Right ventricle myocardium superior (tissue), 1 donor: ENCODE measurements at regions not wholly inside any gene's neighbourhood (a gene's known extent, or its start where the extent isn't known, plus 50 kb on each side); places are given as distances from the start of the nearest gene placed in this dataset.

ENCODE experiments used
- ATAC-seq: fragments of 200-7000 bp; cut with Tn5 transposase; one replicate; pipeline ENCODE4 v1.9.1; 2020; ENCODE audit warnings: mild to moderate bottlenecking; ENCODE audit not compliant: poor library complexity
- DNase-seq: peaks from one replicate; pipeline ENCODE4 v3.0.0-alpha.2; 2020
- intact Hi-C: fragments of 100-400 bp; cut with DNase I; formaldehyde crosslinking; loops from one replicate; pipeline ENCODE4 v1.11.2; 2022
- donor health status: DM: no; HTN: yes; CAD: no; lungs with severe emphysema.

DNA sequence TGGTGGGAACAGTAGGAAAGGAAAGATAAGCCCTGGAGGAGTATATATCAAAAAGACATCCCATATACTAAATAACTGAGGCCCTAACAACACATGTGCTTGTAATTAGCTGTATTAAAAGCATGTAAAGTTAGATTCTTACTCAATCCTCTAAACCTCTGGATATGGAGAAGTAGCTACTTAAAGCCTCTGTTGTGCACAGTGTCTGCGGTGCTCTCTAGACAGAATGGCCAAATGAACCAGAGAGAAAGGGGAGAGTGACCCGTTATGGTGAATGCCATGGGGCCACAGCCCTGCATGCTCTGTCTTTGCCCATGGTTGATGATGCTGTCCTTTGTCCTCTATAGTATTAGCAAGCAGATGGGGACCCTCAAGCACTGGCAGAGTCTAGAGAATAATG, 104.4 kb upstream of the SLC8A1 start:
- DNase-seq (no peak), ATAC-seq (no peak)
- intact Hi-C loops = no loop called here

DNA sequence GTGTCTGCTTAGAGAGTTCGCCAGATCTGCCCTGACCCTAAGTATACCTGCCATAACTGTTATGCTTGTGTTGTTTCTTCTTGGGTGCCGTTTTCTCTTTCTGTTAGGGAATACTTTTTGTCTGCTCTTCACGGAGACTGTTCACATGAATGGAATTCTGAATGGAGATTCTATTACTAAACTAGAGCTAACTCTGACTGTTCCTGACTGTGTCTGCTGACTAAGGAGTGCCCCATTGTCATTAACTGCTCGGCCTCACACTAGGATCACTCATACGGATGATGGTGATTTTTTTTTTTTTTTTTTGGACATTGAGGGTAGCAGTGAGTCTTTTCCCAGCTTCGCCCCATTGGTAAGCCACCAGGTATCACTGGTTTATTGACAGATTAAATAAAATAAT, 104.8 kb upstream of the SLC8A1 start:
- intact Hi-C loops = no loop called here
- DNase-seq (no peak), ATAC-seq (no peak)

DNA sequence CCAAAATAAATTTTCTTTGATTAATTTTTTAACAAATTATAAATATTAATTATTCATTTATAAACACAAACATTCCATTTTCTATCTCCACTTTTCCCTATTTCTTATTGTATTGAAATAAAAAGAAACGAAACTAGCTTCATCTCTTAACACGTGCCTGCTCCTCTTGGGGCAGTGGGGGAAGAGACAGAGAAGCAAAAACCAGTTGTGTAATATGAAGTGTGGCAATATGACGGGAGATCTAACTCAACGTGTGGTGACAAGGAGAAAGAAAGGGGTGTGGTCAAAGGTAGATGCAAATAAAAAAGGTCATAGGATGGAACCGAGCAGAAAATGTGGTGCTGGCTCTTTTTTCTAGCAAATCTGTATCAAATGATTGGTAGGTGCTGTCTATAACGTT, 106.9 kb upstream of the SLC8A1 start:
- intact Hi-C loops = no loop called here
- DNase-seq (no peak), ATAC-seq (no peak)

GRCh38 chr2:40559175-40559574, 107.3 kb upstream of the SLC8A1 start:
- intact Hi-C loops = no loop called here
- no peak for ATAC-seq
- DNase-seq = no peak

- ATAC-seq = no peak
- intact Hi-C loops = no loop called here
- no peak for DNase-seq
Measured at GRCh38 chr2:40564184-40564583, 112.3 kb upstream of the SLC8A1 start.

GRCh38 chr2:40579247-40579646, 127.4 kb upstream of the SLC8A1 start:
- ATAC-seq (no peak), DNase-seq (no peak)
- intact Hi-C loops = no loop called here

- intact Hi-C loops = no loop called here
- ATAC-seq (no peak), DNase-seq (no peak)
Measured at GRCh38 chr2:40584432-40584831, 132.5 kb upstream of the SLC8A1 start.

DNA sequence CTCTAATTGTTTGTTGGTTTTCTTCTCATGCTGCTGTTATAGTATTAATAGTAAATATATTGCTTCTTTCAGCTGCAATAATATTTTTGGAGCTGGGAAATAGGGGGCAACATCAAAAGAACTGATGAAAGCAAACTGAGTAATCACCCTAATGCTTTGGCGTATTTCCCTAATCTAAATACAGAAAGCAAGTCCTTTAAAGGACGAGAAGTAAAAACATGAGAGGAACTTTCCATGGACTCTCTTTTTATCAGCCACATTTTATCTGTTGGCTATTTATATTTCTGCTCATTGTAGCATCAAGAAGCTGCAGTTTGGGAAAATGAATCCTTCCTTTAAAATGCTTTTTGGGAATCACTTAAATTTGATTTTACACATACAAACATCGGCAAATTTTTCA, 139.9 kb upstream of the SLC8A1 start:
- intact Hi-C loops = no loop called here
- ATAC-seq (peak; percentile 74), DNase-seq (no peak)

DNA sequence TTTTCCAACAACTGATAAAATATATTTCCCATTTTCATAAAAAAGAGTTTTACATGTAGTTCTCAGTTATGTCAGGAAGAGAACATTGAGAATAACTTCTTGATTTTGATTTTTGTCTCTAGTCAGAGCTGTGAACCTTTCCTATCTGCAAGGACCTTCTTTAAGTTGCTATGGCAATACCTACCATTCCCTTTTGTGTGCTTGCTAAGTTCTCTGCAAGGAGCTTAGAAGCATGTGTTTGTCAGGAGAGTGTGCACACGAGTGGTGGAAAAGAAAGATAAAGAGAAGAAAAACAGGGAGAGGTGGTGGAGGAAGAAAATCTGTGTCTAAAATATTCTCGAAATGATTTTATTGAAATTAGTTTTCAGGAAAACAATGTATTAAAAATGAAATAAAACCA, 140.3 kb upstream of the SLC8A1 start:
- ATAC-seq = peak; percentile 73

DNA sequence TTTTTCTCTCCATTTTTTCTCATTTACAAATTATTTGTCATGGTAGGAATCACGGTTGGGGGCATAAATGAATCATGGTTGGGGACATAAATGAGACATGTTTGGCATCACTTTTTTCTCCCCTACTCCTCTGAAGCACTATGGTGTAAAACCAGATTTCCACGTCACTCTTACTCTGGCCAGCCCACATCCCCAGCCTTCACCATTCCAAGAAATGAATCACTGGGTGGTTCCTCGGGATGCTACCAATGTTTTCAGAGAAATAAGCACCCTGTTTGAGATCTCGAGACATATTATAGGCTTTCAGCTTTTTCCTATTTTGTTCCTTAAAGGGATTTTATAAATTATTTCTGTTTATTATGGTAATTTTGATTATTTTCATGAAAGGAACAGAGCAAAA, 155.0 kb upstream of the SLC8A1 start:
- ATAC-seq (no peak), DNase-seq (no peak)
- intact Hi-C loops = no loop called here

More for the DNA sequence above, 140.3 kb upstream of the SLC8A1 start:
- intact Hi-C loops = no loop called here
- DNase-seq = no peak

GRCh38 chr2:40611196-40611595, 159.3 kb upstream of the SLC8A1 start:
- ATAC-seq (no peak), DNase-seq (no peak)
- intact Hi-C loops = no loop called here

DNA sequence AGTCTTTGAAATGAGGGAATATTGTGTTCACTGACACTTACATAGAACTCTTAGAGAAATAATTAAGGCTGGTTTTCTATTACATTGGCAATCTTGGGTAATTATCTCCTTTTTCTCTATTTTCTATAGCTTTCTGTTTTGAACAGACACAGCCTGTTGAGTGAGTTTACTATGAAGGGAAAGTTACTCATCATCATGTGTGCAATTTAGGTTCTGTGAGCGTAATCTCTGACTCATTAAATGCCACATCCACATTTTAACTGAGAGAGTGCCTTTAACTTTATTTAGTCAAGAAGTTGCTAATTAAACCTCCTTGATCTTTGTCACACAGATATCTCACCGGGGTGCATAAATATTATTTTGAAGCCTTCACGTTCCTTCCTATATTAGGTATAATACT, 174.0 kb upstream of the SLC8A1 start:
- ATAC-seq (no peak), DNase-seq (no peak)
- intact Hi-C loops = no loop called here

- no peak for DNase-seq
- no peak for ATAC-seq
- intact Hi-C loops = no loop called here
Measured at GRCh38 chr2:40628556-40628955, 176.7 kb upstream of the SLC8A1 start.

DNA sequence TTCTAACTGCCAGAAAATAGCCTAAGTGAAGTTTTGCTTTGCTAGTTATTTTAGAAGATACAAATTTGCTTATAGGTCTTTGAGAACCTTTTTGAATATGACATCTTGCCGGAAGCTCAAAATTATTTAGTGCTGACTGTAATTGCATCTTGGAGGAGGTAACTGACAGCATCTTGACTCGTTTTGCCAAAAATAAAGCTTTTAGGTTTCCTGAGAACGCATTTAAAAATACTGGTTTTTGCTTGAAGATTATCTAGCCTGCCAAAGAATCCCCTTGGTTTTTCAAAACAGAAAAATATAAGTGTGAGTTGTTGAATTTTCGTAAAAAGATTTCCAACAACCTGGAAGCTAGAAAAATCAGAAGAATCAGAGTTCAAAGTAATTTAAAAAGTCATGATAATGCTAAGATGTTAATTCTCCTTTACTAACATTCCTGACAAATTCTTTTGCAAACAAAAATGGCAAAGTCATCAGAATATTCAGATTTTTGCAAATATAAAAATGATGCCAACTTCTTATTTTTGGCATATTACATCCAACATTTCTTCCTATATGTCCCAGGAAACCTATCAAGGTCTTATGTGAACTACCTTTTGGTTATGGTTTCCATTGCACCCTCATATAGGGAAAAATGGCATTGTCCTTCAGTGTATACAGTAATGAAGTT, 178.0 kb upstream of the SLC8A1 start:
- ATAC-seq (no peak), DNase-seq (no peak)
- intact Hi-C loops = no loop called here

DNA sequence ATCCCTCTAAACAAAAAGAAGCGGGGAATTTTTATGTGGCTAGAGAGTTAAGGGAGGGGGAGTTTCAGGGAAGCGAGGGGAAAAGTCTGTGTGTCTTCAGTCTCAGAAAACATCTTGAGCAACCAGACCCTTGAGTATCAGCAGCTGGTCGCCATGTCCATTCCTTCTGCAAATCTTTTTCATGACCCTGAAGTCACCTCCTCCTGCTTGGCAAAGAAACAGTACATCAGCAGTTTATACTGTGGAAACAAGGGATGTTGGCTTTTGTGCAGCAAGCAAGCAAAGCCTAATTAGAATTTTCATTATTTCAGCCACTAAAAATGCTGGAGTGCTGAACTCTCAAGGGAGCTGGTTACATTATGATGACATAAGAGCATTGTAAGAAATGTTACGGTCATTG, 187.4 kb upstream of the SLC8A1 start:
- ATAC-seq = peak; percentile 89
- intact Hi-C loops = no loop called here
- no peak for DNase-seq

DNA sequence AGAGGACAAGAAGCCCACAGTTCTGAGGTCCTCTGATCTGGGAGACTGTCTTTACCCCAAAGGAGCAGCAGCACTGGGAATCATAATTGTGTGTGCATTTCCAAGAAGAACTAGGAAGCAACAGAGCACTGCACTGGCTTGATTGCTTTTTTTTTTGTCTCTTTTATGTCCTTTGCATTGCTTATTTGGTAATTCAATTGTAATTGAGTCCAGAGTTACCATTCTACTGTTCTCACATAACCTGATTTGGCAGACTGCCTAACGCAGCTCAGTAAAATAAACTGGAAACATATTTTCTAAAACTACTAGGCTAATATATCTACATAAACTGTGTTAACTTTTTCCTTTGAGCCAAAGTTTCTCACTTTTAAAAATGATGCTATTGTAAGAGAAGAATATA, 190.3 kb upstream of the SLC8A1 start:
- no peak for DNase-seq
- intact Hi-C loops = no loop called here
- ATAC-seq = no peak

DNA sequence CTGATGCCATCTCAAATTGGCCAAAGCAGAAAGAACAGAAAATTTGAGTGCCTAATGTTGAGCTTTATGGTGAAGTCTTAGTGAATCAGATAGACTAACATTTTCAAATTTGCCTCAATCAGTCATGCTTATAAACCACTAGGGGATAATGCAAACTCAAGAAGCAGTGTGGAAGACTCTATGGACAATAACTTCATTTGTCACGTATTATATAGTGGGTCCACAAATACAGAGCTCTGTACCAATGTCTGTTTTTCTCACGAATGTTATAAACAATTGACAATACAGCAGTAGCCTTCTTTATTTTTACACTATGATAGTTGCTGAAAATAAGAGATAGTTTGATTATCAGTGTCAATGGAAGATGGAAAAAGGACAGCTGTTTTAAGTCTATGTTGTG, 190.8 kb upstream of the SLC8A1 start:
- DNase-seq = no peak
- intact Hi-C loops = no loop called here

DNA sequence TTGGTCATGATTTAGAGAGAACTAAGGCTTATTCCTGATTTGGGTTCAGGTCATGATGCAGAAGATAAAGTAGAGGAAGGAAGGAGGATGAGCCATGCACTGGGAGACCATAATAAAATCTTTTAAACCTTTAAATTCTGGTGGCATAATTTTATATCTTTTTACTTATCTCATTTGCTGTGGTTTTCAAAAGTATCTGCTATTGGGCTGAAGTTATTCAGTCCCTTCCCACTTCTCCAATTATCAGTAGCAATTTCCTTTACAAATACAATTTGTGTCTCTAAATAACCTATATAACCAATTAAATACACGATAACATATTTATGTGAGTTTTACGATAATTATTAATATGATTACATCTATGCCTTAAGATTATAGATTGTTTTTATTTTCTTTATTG, 194.8 kb upstream of the SLC8A1 start:
- no peak for ATAC-seq

More for the DNA sequence above, 190.8 kb upstream of the SLC8A1 start:
- ATAC-seq = no peak

DNA sequence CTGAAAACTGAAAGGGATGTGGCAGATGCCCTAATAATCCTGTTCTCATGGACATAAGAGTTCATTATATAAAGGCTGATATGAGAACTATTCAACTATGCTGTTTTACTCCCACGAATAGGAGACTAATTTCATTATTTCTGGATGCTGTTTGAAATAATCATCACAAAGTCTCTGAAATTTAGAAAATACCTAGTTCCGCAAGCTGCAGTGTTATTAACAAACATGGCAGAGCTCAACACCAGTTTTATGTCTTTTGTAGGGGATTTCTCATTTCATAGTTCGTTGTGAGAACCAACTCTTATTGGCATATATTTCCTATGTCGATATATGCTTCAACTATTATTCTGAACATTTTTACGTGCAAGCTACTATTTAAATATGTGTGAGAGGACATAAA, 200.3 kb upstream of the SLC8A1 start:
- ATAC-seq (no peak), DNase-seq (no peak)
- intact Hi-C loops = no loop called here

More for the DNA sequence above, 194.8 kb upstream of the SLC8A1 start:
- intact Hi-C loops = no loop called here
- DNase-seq = no peak

DNA sequence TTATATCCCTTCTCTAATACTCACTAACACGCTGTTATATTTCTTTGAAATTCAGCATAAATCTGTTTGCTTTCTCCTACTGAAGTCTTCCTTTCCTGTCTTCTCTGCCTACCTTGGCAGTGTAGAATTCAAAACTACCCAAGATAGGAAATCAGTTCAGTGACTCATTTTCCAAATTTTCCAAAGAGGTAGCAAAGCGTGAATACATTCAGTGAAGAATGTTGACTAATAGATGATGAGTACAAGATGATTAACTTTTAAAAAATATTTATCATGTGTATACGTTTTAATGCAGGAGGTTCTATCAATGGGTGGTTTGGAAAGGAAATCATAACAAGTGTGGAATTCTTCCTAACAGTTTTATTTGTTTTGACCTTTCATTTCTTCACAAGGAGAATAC, 201.9 kb upstream of the SLC8A1 start:
- DNase-seq (no peak), ATAC-seq (no peak)
- intact Hi-C loops = no loop called here

DNA sequence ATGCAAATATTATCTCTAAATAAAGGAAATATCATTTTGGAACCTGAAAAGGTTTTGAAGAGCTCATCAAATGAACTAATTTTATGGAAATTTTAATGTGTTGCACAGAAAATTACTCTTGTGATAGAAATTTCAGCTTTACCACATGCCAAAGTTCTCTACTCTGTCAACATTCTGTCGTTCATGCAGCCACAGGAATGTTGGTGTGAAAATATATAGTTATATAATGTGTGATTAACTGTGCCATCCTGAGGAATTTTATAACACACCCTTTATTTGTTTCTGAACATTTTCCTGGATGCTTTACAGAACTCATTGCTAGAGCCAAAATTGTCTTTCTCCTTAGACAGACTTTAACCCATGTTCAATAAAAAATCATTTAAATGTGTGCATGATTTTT, 202.5 kb upstream of the SLC8A1 start:
- DNase-seq = no peak
- ATAC-seq = no peak
- intact Hi-C loops = no loop called here
